ENCODE measurements at regions not wholly inside any gene's neighbourhood (a gene's known extent, or its start where the extent isn't known, plus 50 kb on each side); places are given as distances from the start of the nearest gene placed in this dataset.
"Not testable (repeated sequence)": the region's sequence is repeated elsewhere in the genome, so short reads cannot be mapped to it uniquely, and the experiment has no call there.

GRCh38 chr10:130516141-130516735, 380.0 kb downstream of the GLRX3 start:
- FAIRE-seq (no peak), DNase-seq (ENCODE audit: low read depth in 1 of 2, low spot score in 1 of 2) (no peak), ATAC-seq (no peak)
- ChIA-PET POLR2A (no interaction called here), CTCF (no interaction called here)
- Histone ChIP-seq H3K4me3 (no peak overlapping the region), H3K27ac (no peak overlapping the region), H3K4me2 (no peak overlapping the region), H3K4me1 (no peaks in the 10 kb centered on the region), H3K9me3 (no peaks in the 10 kb centered on the region)
- no peak for TF ChIP-seq JUN (IDR thresholded peaks at IDR 0.05)
- TF ChIP-seq HMGXB4 (CRISPR knock-in tag; IDR thresholded peaks at IDR 0.05; ENCODE audit: borderline replicate concordance): no peak
- no peak for TF ChIP-seq RARB (CRISPR knock-in tag; IDR thresholded peaks at IDR 0.05)
- no peak for TF ChIP-seq TP53 (CRISPR knock-in tag; IDR thresholded peaks at IDR 0.05)
- TF ChIP-seq ZSCAN20 (CRISPR knock-in tag; IDR thresholded peaks at IDR 0.05): no peak
- no peak for TF ChIP-seq E2F6 (IDR thresholded peaks at IDR 0.05; ENCODE audit: borderline replicate concordance, low read depth)
- no peak for TF ChIP-seq USF2 (IDR thresholded peaks at IDR 0.05)
- no peak for TF ChIP-seq HEYL (CRISPR knock-in tag; IDR thresholded peaks at IDR 0.05)
- TF ChIP-seq CHD2 (IDR thresholded peaks at IDR 0.05; ENCODE audit: low read length, partially characterized antibody): no peak
- TF ChIP-seq PBX3 (IDR thresholded peaks at IDR 0.05): no peak
- no peak for TF ChIP-seq POLR2AphosphoS2 (conservative IDR thresholded peaks at IDR 0.05; ENCODE audit: low read length)
- WGBS (ENCODE audit: missing lambda C conversion rate): 15% methylated on average over 4 of the region's 4 CpGs

GRCh38 chr10:130518921-130519320, 382.7 kb downstream of the GLRX3 start:
- H3K4me3 ChIP-seq; CTCF ChIA-PET; POLR2A ChIA-PET; H3K4me2 ChIP-seq; H3K27ac ChIP-seq; H3K4me1 ChIP-seq; FAIRE-seq; ATAC-seq; DNase-seq (ENCODE audit: low read depth in 1 of 2, low spot score in 1 of 2); H3K9me3 ChIP-seq: not testable (repeated sequence)
- 38% methylated on average over 5 of the region's 13 CpGs for WGBS (ENCODE audit: missing lambda C conversion rate)

- 11% methylated on average over 9 of the region's 9 CpGs for WGBS (ENCODE audit: missing lambda C conversion rate)
- DNase-seq (ENCODE audit: low read depth in 1 of 2, low spot score in 1 of 2): no peak
- H3K4me1 ChIP-seq: no peaks in the 10 kb centered on the region
- H3K4me2 ChIP-seq: no peak overlapping the region
- no peak for ATAC-seq
- H3K27ac ChIP-seq: no peak overlapping the region
- no peak overlapping the region for H3K4me3 ChIP-seq
- no peaks in the 10 kb centered on the region for H3K9me3 ChIP-seq
- FAIRE-seq: no peak
- CTCF ChIA-PET: interaction anchor here (0.9 kb wide), 1 partner anchor 17 kb away, joined by 3 read pairs; no protein-coding TSS in a partner anchor
- POLR2A ChIA-PET: no interaction called here
- no peak for TF ChIP-seq ZC3H11A (IDR thresholded peaks at IDR 0.05)
- TF ChIP-seq POLR2A (IDR thresholded peaks at IDR 0.05; ENCODE audit: low read length): no peak
- no peak for TF ChIP-seq HDAC2 (IDR thresholded peaks at IDR 0.05)
- TF ChIP-seq MAX (IDR thresholded peaks at IDR 0.05): no peak
- no peak for TF ChIP-seq ELK1 (IDR thresholded peaks at IDR 0.05; ENCODE audit: low read depth, low read length)
Measured at GRCh38 chr10:130519791-130520190, 383.6 kb downstream of the GLRX3 start.

Data from A549 (cell line).